ENCODE measurements at regions not wholly inside any gene's neighbourhood (a gene's known extent, or its start where the extent isn't known, plus 50 kb on each side); places are given as distances from the start of the nearest gene placed in this dataset.

GRCh38 chr3:69648126-69648525 lies 91.1 kb upstream of the MITF start:
- no peak overlapping the region for H3K27ac ChIP-seq
- DNase-seq (ENCODE audit: low spot score) = no peak
- no peak for TF ChIP-seq CTCF (conservative IDR thresholded peaks at IDR 0.05; ENCODE audit: low read depth)
- CTCF ChIA-PET = no interaction called here
- POLR2A ChIA-PET (ENCODE audit: low non-redundant PET) = interaction anchor here (0.5 kb wide), 1 partner anchor 17 kb away, joined by 4 read pairs; no protein-coding TSS in a partner anchor

- POLR2A ChIA-PET (ENCODE audit: low non-redundant PET) = no interaction called here
- CTCF ChIA-PET = no interaction called here
Observed at GRCh38 chr3:69647511-69648110, 91.7 kb upstream of the MITF start.

GRCh38 chr3:69647081-69647480 lies 92.2 kb upstream of the MITF start:
- CTCF ChIA-PET = interaction anchor here (0.5 kb wide), 1 partner anchor 1953 kb away, joined by 3 read pairs; no protein-coding TSS in a partner anchor
- no peak overlapping the region for H3K27ac ChIP-seq
- no peak for DNase-seq (ENCODE audit: low spot score)
- no peak for TF ChIP-seq CTCF (conservative IDR thresholded peaks at IDR 0.05; ENCODE audit: low read depth)
- POLR2A ChIA-PET (ENCODE audit: low non-redundant PET) = no interaction called here

More at GRCh38 chr3:69647511-69648110, 91.7 kb upstream of the MITF start:
- H3K27ac ChIP-seq = no peak overlapping the region
- DNase-seq (ENCODE audit: low spot score) = no peak
- no peak for TF ChIP-seq CTCF (conservative IDR thresholded peaks at IDR 0.05; ENCODE audit: low read depth)

- no peak overlapping the region for H3K27ac ChIP-seq
- TF ChIP-seq CTCF (conservative IDR thresholded peaks at IDR 0.05; ENCODE audit: low read depth) = no peak
- ChIA-PET POLR2A (ENCODE audit: low non-redundant PET) (no interaction called here), CTCF (interaction anchor here (0.5 kb wide), 1 partner anchor 1953 kb away, joined by 3 read pairs; no protein-coding TSS in a partner anchor)
- no peak for DNase-seq (ENCODE audit: low spot score)
Observed at GRCh38 chr3:69646287-69647067, 92.8 kb upstream of the MITF start.

- H3K27ac ChIP-seq = no peak overlapping the region
- no peak for TF ChIP-seq CTCF (conservative IDR thresholded peaks at IDR 0.05; ENCODE audit: low read depth)
- DNase-seq (ENCODE audit: low spot score) = no peak
- ChIA-PET POLR2A (ENCODE audit: low non-redundant PET) (no interaction called here), CTCF (interaction anchor here (0.6 kb wide), 1 partner anchor 152 kb away, joined by 3 read pairs; no protein-coding TSS in a partner anchor)
Observed at GRCh38 chr3:69642606-69643005, 96.7 kb upstream of the MITF start.

- no peak for TF ChIP-seq CTCF (conservative IDR thresholded peaks at IDR 0.05; ENCODE audit: low read depth)
- H3K27ac ChIP-seq = no peak overlapping the region
- POLR2A ChIA-PET (ENCODE audit: low non-redundant PET) = no interaction called here
- no peak for DNase-seq (ENCODE audit: low spot score)
- CTCF ChIA-PET = no interaction called here
Observed at GRCh38 chr3:69639851-69640250, 99.4 kb upstream of the MITF start.
